Loucy (cell line): ENCODE measurements at regions not wholly inside any gene's neighbourhood (a gene's known extent, or its start where the extent isn't known, plus 50 kb on each side); places are given as distances from the start of the nearest gene placed in this dataset.

Source experiments
- CTCF ChIP-seq: fragments of 200-600 bp; sonication (generic); conservative IDR thresholded peaks from 2 replicates; pipeline ENCODE4 v1.5.1; 2014; ENCODE audit warnings: mild to moderate bottlenecking, antibody characterized with exemption, low read length
- EZH2phosphoT487 ChIP-seq: fragments of 200-600 bp; IDR thresholded peaks from 2 replicates; pipeline ENCODE4 v1.6.1; 2018; ENCODE audit warnings: antibody characterized with exemption, mild to moderate bottlenecking, moderate library complexity, borderline replicate concordance

- TF ChIP-seq CTCF (no peak), EZH2phosphoT487 (no peak)
Observed at GRCh38 chr6:105526225-105526872, 123.5 kb upstream of the PREP start.
